ENCODE measurements at regions not wholly inside any gene's neighbourhood (a gene's known extent, or its start where the extent isn't known, plus 50 kb on each side); places are given as distances from the start of the nearest gene placed in this dataset. TPM values are rescaled to one million over a fixed set of nuclear protein-coding genes. Genes with fewer than 3 reads are reported as not detected.

GRCh38 chr2:58299123-58299522, 58.0 kb upstream of the FANCL start:
- H3K27ac ChIP-seq, result no peak overlapping the region
- H3K4me2 ChIP-seq, result no peak overlapping the region
- H3K79me2 ChIP-seq (ENCODE audit: low read depth), result no peaks in the 10 kb centered on the region
- ChIA-PET POLR2A (ENCODE audit: unreplicated experiment) (no interaction called here), CTCF (no interaction called here)
- H3K9me2 ChIP-seq (ENCODE audit: insufficient read depth), result 0 out of 2 replicates have a peak, but pooled peaks cover 6% of the 10 kb centered on the region
- no TSS peak for BruUV-seq (replicated peaks)
- DNase-seq, result no peak
- intact Hi-C loops (cut with micrococcal nuclease; ENCODE audit: unreplicated experiment), result no loop called here
- no peaks in the 10 kb centered on the region for H3K9me3 ChIP-seq (ENCODE audit: insufficient read depth, low read depth)
- no peak for TF ChIP-seq EZH2 (IDR thresholded peaks at IDR 0.05; ENCODE audit: low read depth)
- no peak for TF ChIP-seq CTCF (conservative IDR thresholded peaks at IDR 0.05)
- no peak overlapping the region for H3K4me3 ChIP-seq
- H3K4me1 ChIP-seq (replicated peaks; ENCODE audit: insufficient read depth), result no peaks in the 10 kb centered on the region
- H2AFZ ChIP-seq, result no peak overlapping the region
- H4K20me1 ChIP-seq (ENCODE audit: insufficient read depth), result no peaks in the 10 kb centered on the region
- H3K36me3 ChIP-seq (ENCODE audit: low read depth), result no peaks in the 10 kb centered on the region
- H3K27me3 ChIP-seq (ENCODE audit: insufficient read depth, low read depth), result no peaks in the 10 kb centered on the region
- no peaks in the 10 kb centered on the region for H3F3A ChIP-seq (ENCODE audit: insufficient read depth, low read depth)

DNA sequence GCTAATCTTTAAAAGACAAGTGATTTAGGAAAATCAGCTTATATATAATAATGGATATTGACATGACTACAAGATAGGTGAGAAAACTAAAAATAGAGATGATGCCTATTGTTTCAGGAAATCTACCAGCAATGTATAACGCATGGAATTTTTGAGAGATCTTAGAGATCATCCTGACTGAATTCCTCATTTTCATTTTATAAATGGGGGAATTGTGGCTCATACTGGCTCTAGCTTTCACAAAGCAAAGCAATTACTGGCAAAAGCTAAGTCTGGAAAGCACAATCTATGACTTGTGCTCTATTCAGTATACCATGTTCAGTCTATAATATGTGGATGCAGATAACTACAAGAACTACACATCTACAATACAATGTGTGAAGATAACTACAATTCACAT, 51.9 kb upstream of the FANCL start:
- H3K4me3 ChIP-seq, result no peak overlapping the region
- no peaks in the 10 kb centered on the region for H3K9me2 ChIP-seq (ENCODE audit: insufficient read depth)
- TF ChIP-seq CTCF (conservative IDR thresholded peaks at IDR 0.05), result no peak
- H4K20me1 ChIP-seq (ENCODE audit: insufficient read depth), result no peaks in the 10 kb centered on the region
- no peaks in the 10 kb centered on the region for H3F3A ChIP-seq (ENCODE audit: insufficient read depth, low read depth)
- POLR2A ChIA-PET (ENCODE audit: unreplicated experiment), result no interaction called here
- no peak for DNase-seq
- no peak overlapping the region for H2AFZ ChIP-seq
- no peaks in the 10 kb centered on the region for H3K79me2 ChIP-seq (ENCODE audit: low read depth)
- no peak overlapping the region for H3K27ac ChIP-seq
- BruUV-seq (replicated peaks), result no TSS peak
- no peaks in the 10 kb centered on the region for H3K9me3 ChIP-seq (ENCODE audit: insufficient read depth, low read depth)
- no peaks in the 10 kb centered on the region for H3K27me3 ChIP-seq (ENCODE audit: insufficient read depth, low read depth)
- H3K4me1 ChIP-seq (replicated peaks; ENCODE audit: insufficient read depth), result peaks cover 6% of the 10 kb centered on the region; the same call in 1 of the 2 replicates
- intact Hi-C loops (cut with micrococcal nuclease; ENCODE audit: unreplicated experiment), result no loop called here
- CTCF ChIA-PET, result no interaction called here
- no peak overlapping the region for H3K4me2 ChIP-seq
- H3K36me3 ChIP-seq (ENCODE audit: low read depth), result no peaks in the 10 kb centered on the region

DNA sequence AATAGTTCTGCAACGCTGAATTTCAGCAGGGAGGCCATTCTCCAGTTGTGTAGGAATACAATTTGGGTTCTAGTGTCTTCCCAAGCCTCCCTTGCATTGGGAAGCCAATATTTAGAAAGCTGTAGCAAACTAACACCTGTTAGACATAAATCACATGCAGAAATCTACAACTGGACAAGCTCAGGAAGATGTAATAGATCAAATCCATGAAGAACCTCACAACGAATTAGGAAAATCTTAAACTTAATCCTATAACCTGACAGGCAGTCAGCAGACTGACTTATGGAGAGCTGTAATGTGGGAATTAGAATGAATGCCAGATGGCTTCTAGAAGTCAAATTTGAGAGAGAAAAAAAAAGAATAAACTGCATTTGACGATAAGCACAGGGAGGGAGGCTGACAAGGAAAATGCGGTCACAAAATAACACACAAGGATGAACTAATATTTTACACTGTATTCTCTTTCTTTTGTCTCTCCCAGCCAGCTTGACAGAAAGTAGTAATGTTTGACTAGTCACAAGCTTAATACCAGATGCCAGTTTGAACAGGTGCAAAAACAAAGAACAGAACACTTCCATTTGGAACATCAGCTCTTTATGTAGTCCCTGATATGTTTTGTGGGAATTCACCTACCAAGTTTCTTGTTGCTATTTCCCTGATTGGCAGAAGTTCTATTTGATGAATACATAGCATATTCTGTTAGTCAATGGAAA, 50.8 kb upstream of the FANCL start:
- Histone ChIP-seq H3K9me2 (ENCODE audit: insufficient read depth) (no peaks in the 10 kb centered on the region), H3K4me3 (no peak overlapping the region), H3K27me3 (ENCODE audit: insufficient read depth, low read depth) (no peaks in the 10 kb centered on the region), H3K36me3 (ENCODE audit: low read depth) (no peaks in the 10 kb centered on the region), H3K79me2 (ENCODE audit: low read depth) (no peaks in the 10 kb centered on the region), H3F3A (ENCODE audit: insufficient read depth, low read depth) (no peaks in the 10 kb centered on the region), H3K9me3 (ENCODE audit: insufficient read depth, low read depth) (no peaks in the 10 kb centered on the region), H4K20me1 (ENCODE audit: insufficient read depth) (no peaks in the 10 kb centered on the region), H3K4me1 (replicated peaks; ENCODE audit: insufficient read depth) (peaks cover 6% of the 10 kb centered on the region; the same call in 1 of the 2 replicates), H2AFZ (0 out of 2 replicates have a peak overlapping the region, but pooled peaks have one; percentile 29), H3K27ac (no peak overlapping the region), H3K4me2 (no peak overlapping the region)
- intact Hi-C loops (cut with micrococcal nuclease; ENCODE audit: unreplicated experiment), result no loop called here
- DNase-seq, result no peak
- CTCF ChIA-PET, result no interaction called here
- POLR2A ChIA-PET (ENCODE audit: unreplicated experiment), result no interaction called here
- no TSS peak for BruUV-seq (replicated peaks)
- TF ChIP-seq EZH2 (IDR thresholded peaks at IDR 0.05; ENCODE audit: low read depth) (no peak), CTCF (conservative IDR thresholded peaks at IDR 0.05) (no peak)

Small RNA genes in the stretch of these regions (microRNA-seq; reads per million reads assigned to microRNA genes)
- not detected for gene MIR4432 (ENCODE audit: borderline number of aligned reads, borderline replicate concordance)

Data from PC-9 (cell line).